RKO (cell line): ENCODE measurements at regions not wholly inside any gene's neighbourhood (a gene's known extent, or its start where the extent isn't known, plus 50 kb on each side); places are given as distances from the start of the nearest gene placed in this dataset.

ENCODE experiments used
- DNase-seq: peaks from one replicate; pipeline ENCODE4 v3.0.0-alpha.2; 2016; ENCODE audit warnings: low spot score

DNA sequence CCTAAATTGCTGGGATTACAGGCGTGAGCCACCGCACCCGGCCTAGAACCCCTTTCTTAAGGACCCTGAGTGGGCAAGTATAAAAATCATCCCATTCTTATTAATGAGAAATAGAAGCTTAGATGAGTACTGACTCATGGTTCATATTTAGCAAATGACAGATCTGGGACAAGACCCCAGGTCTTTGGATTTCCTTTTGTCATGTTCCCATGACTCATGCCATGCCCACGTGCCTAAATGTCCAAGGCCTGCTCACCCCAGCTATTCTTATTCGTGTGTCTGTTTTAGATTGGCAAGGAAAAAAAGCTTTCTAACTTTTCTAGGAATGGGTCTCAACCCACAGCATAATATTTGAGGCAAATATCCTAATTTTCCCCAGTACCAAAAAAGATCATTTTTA, 57.7 kb upstream of the RPS23 start:
- peak; percentile 8 for DNase-seq

DNA sequence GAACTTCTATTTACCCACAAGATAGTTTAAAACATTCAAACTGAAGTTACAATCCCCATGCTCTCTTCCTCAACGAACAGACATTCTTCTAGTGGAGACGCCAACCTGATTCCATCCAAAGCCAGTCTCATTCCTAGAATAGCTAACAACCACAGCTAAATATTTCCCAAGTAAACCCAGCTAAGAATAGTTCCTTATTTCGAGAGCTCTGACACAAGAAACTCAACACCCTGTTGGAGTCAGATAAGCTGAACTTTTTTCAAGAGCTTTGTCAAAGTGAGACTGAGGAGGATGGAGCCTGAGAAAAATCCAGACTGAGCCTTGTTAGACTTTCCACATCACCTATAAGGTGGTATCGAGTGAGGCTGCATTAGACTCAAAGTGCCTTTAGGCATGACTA, 56.7 kb upstream of the RPS23 start:
- no peak for DNase-seq

DNA sequence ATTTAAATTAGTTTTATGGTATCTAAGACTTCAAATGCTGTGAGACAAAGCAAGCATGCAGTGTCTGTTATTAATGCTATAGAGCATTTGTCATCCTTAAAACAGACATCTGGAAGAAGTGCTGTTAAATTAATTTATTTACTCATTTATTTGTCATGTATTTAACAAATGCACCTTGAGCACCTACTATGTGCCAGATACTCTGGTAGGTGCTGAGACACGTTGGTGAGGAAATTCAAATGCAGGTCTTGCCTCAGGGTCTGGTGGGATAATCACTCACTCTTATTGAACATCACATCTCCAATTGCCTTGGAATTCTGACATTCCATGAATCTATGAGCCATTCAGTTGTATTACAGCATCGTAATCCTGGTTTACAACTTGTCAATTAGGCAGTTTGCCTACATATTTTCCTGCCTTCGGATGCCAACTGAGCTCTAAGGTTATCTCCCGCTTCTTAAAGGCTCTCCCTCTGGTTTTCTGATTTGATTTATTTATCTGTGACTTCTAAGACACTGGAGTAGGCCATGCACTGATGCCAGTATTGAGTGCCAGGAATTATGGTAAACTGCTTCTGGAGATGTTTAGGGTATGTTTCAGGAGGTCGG, 56.0 kb upstream of the RPS23 start:
- no peak for DNase-seq

DNA sequence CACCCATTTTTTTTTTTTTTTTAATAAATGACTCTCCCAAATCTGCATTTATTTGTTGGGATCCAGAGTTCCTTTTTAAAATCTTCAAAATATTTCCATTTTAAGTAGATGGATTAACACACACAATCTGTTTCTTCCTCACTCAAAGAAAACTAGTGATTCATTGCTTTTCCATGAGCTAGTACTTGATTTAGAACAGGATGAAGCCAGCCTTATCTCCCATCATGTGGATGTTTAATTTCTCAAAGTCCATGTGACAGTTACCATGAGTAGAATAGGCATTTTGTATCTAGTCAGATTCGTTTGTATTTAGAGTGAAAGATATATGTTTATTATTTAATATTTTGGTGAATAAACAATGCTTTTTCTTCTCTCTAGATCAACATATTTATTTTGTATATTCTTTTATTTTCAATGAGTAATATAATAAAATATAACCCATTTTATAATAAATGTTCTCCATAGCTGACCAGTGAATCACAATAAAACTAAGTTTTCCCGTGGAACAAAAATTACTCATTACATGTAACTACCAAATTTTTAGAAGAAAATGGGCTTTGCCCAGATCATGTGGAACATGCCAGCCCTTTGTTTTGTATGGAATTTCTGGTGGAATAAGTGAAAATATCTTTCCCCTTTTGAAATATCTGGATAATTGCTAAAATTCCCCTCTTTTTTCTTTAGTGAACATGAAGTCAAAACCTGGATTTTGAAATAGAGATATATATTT, 54.9 kb upstream of the RPS23 start:
- DNase-seq: no peak

DNA sequence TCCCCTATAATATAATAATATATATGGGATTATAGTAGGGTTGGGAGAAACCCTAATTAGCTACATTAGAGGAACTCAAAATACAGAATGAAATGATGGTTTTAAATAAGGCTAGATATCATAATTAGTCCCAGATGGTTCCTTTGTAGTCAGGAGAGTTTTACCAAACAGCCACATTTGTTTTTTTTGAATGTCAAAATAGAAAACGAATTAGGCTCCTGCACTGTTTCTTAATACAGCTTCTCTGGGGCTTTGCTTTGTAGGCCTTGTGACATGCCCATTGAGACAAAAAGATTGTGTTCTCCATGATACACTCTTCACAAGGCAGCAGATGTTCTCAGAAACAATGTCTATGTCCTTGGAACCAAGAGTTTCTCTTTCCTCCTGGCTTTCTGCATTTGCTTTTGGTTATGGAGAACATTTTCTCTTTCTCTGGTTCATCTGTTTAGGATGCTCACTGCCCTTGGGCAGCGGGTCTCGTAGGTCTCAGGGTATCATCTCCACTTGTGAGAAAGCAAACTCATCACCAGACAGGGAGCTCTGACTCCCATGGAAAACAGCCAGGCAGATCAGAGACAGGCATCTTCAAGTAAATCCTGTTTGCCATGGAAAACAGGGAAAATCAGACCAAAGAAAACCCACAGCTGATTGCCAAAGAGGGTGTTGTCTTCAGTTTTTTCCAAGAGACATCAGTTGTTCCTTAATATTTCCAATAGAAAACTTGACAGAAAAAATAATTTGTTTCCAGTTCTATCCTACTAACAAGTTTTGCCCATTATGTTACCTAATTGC, 54.1 kb upstream of the RPS23 start:
- DNase-seq: no peak

DNA sequence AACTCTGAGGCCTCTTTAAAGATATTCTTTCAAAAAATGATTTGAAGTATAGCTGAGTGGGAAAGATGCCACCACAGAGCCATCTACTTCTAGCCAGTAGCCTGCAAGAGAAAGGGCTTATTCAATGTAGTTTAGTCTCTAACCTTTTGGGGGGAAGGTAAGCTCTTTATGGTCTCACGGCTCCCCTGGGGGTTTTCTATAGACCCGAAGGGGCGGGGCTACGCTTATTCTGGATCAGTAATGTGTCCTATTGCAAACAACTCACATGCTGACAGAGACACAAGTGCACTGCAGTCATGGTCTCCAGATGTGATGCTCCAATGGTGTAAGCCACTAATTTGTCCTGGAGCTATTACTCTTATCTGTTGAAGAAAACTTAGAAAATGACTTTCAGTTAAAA, 53.4 kb upstream of the RPS23 start:
- DNase-seq: no peak

DNA sequence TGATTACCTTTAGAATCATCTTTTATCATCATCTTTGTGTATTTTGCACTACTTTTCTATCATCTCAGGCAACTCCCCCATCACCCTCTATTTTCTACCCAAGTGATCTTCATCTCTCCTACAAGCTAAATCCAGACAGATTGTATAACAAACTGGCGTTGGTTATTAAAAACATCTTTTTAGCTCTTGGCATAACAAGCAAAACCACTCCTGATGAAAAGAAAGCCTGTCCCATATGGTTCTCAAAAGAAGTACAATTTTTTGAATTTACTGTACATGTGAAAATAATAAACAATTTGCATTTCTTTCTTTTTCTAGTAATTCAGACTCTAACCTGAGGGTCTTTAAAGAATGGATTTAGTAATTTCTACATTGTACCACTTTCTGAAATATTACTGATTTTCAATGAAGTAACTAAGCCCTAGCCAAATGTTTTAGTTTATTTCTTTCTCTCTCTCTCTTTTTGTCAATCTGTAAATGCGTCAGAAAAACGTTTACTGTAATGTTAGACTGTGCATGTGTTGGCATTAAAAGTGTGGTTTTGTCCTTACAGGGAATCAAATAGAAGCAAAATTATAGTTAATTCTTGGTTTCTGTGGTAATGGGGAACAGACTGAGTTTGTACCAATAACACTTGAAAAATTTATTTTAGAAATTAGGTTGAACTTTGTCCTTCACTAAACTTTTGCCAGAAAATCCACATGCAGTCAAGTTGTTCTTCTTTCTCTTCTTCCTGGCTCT, 52.5 kb upstream of the RPS23 start:
- DNase-seq: no peak

DNA sequence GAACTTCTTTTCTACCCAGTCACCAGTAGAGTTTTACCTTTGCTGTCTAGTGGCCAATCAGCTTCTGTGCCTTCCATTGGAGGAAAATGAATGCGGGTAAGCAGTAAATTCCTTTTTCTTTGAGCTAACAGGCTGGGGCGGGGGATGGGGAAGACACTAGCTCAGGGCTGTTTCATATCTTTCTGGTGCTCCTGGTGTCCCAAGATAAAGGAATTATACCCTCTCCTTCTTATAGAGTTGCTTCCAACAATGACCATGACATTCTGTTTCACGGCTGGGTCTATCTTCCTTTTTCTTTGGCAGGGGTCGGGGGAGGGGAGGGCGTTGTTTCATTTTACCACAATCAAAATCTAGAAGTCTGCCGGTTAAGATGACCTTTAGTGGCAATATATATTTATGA, 51.2 kb upstream of the RPS23 start:
- DNase-seq: no peak
